GM18511 (cell line): ENCODE measurements at regions not wholly inside any gene's neighbourhood (a gene's known extent, or its start where the extent isn't known, plus 50 kb on each side); places are given as distances from the start of the nearest gene placed in this dataset.

Experiments used
- ATAC-seq: cut with Tn5 transposase; IDR thresholded peaks from one replicate; pipeline ENCODE4 v1.9.1; 2021; ENCODE audit warnings: mild to moderate bottlenecking, moderate library complexity; ENCODE audit not compliant: unreplicated experiment

DNA sequence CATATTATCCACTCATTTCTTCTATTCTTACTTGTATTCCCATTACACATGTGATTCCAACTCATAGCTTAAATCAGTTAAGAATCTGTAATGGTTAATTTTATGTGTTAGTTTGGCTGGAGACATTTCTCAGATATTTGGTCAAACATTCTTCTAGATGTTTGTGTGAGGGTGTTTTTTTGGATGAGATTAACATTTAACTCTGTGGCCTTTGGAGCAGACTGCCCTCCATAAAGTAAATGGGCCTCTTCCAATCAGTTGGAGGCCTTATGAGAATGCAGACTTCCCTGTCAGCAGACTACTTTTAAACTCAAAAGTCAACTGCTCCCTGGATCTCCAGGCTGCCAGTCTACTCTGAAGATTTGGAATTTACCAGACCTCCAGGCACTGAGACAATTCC lies 976.8 kb upstream of the ACVR2A start:
- no peak for ATAC-seq

GRCh38 chr2:146867477-146867986 lies 977.3 kb upstream of the ACVR2A start:
- ATAC-seq: no peak

GRCh38 chr2:146853741-146854444 lies 990.9 kb upstream of the ACVR2A start:
- no peak for ATAC-seq

GRCh38 chr2:146852661-146853060 lies 992.2 kb upstream of the ACVR2A start:
- ATAC-seq: no peak

DNA sequence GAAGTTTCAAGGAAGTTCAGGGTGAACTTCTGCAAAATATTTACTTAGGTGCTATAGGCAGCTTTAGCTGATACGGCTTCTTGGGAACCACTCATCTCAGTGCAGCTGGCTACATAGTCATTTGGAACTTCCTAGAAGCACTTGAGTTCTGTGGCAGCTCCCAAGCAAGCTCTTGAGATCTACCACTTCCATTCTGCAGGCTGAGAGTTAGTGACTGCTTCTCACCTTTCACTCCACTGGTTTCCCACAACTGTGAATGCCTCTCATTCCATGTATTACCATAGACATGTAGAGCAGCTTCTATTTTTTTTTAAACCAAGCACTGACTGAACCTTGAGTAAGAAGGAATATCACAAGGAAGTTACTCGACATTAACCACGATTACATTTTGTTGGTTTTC lies 994.1 kb upstream of the ACVR2A start:
- ATAC-seq: no peak

- no peak for ATAC-seq
Measured at GRCh38 chr2:146847846-146848245, 997.0 kb upstream of the ACVR2A start.

GRCh38 chr2:146844226-146844990 lies 1000.4 kb upstream of the ACVR2A start:
- no peak for ATAC-seq

DNA sequence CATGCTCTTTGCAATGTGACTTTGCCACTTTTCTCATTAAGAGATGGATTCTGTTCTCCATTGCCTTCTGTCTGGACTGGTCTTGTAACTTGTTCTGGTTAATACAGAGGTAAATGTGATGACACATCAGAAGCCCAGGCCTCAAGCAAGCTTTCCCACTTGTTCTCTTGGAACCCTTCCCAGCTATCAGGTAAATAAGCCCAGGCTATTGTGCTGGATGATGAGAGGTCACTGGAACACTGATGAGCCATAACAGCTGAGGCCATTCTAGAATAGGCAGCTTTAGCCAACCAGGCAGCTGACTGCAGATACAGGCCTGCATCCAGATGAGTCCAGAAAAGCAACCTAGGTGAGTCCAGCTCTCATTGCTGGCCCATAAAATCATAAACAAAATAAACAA lies 1007.0 kb upstream of the ACVR2A start:
- no peak for ATAC-seq

DNA sequence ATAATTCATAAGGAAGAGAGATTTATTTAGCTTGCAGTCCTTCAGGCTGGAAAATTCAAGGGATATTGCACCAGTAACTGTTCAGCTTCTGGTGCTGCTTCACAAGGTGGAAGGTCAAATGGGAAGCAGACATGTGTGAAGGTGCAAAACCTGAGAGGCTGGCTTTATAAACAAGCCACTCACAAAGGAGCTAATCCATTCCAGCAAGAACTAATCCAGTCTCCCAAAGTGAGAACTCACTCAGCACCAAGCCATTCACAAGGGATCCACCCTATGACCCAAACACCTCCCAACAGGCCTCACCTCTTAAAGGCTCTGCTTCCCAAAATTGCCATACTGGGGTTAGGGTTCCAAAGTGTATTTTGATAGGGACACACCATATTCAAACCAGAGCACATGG lies 1018.4 kb upstream of the ACVR2A start:
- ATAC-seq: no peak

DNA sequence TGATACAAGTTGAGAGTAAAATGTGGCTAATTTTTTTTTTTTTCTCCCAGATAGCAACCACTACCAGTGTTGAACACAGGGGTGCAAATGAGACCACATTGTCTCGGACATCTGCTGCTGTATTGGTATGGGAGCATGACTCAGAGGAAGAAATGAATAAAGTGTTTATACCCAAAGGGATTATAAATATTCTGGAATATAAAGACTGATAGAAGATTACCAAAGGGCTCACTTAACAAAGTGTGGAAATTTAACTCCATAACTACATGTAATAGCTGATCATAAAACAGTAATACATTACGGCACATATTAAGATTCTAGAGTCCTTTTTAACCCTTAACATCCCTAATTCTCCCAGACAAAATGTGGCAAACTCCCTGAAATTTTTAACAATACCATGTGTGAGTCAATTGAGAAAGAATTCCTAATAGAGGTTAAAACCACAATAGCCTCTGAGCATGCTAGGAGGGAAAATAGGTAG lies 1023.0 kb upstream of the ACVR2A start:
- no peak for ATAC-seq

DNA sequence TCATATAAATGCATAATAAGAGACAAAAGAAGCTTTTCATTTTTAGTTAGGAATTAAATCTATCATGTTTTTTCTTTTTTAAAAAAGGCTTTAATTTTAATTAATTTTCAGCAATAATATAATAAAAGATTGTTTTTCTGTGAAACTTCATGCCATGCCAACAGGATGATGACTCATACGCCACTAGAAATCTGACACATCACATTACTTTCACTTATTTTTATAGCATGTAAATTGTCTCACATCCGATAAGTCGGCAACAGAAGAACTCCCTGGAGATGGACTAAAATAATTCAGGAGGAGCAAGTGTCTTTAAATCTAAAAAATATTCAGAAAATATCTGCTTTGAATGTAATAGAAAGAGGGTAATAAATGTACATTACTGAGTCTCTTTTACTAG lies 1024.2 kb upstream of the ACVR2A start:
- ATAC-seq: no peak

DNA sequence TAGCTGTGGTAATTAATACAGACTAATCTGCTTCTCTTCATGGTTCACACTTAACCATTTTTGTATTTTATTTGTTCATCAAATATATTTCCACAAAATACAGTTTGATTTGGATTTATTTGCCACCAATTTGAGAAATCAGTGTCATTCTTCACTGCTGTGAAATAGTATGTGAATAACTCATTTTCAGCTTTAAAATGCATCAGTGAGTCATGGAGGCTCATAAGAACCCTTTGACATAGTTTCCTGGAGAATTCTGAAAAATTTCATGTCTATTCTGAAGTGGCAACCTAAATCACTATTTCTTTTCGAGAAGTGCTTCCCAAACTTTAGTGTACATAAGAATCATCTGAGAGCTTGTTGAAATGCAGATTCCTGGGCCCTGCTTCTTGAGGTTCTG lies 1026.7 kb upstream of the ACVR2A start:
- ATAC-seq: no peak

- ATAC-seq: no peak
Measured at GRCh38 chr2:146817613-146818012, 1027.2 kb upstream of the ACVR2A start.

DNA sequence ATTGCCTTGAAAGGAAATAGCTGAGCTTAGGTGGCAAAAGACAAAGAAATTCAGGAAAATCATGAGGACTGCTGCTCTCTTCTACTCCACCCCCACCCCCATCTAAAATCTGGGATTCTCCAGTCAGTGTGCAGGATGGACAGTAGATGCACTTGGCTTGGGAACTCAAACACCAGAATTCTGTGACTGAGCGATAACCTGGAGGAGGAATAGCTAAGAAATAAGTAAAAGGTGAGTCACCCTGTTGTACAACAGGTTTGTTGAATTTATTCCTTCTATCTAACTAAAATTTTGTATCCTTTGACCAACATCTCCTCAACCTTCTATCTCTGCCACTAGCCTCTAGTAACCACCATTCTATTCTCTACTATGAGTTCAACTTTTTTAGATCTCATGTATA lies 1029.9 kb upstream of the ACVR2A start:
- ATAC-seq: no peak

DNA sequence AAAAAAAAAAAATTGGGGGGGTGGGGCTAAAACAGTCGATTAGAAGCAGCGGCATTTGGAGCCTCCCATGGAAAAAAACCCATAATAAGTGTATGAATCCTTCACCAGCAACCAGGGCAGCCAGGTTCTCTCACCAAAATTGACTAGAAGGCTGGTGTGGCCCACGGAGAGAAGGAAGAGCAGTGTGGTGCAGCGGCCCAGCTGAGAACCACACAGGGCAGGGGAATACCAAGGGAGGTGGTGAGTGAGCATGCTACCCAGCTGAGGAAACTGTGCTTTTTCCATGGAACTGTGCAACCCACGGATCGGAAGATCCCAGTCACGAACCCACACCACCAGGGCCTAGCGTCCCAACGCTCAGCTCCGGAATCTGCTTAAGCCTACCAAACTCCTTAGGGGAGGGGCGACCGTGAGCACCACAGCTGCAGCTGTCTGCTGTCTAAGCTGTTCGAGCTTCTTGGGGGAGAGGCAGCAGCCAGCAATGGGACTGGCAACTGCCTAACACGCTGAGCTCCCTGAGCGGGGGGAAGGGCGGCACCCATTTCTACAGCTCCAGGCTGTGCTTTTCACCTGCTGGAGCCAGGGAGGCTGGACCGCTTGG lies 1037.2 kb upstream of the ACVR2A start:
- no peak for ATAC-seq

GRCh38 chr2:146806364-146807005 lies 1038.3 kb upstream of the ACVR2A start:
- ATAC-seq: no peak

DNA sequence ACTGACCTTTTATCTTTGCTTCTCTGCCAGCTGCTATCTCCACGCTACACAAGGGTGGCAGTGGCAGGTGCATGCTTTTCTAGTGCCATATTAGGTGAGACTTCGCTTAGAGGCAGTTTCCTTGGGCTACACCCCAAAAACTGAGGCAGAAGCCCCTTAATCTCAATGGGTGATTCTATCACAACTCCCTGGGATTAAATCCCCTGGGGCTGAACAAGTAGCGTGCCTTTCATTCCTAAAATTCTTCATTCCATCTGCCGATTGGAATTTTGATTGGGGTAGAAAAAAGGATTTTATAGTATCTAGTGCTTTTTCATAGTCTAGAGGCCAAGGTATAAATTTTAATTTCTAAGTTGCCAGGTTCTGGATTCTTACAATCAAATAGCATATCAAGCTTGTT lies 1040.5 kb upstream of the ACVR2A start:
- no peak for ATAC-seq

DNA sequence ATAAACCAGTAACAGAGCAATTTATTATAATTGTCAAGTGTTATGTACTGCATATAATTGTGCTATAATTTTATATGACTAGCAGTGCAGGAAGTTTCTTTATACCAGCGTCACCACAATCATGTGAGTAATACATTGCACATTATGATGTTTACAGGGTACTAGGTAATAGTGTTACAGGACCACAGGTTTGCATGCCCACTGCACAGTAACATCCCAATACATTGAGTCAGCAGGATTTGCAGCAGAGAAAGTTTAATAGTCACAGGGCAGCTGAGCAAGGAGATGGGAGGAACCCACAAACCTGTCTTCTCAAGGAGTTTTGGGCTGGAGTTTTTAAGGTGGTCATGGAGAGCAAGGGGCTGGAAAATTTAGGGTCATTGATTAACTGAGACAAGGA lies 1042.9 kb upstream of the ACVR2A start:
- no peak for ATAC-seq

GRCh38 chr2:146786396-146786795 lies 1058.4 kb upstream of the ACVR2A start:
- no peak for ATAC-seq

DNA sequence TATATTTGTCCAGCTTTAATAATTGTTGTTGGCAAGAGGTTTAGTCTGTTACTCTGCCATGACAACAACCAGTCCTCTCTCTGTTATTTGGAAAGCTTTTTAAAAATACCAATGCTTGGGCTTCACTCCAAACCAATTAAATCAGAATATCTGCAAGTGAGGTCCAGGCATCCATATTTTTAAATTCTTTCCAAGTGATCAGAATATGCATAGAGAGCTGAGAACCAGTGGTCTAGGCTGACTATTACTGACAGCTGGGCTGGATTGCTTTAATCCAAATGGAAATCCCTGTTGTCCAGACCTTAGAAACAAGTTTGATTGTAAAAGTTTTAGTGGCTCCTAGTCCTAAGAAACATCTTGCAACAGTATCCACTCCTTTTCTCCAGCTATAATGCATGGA lies 1059.7 kb upstream of the ACVR2A start:
- ATAC-seq: no peak

DNA sequence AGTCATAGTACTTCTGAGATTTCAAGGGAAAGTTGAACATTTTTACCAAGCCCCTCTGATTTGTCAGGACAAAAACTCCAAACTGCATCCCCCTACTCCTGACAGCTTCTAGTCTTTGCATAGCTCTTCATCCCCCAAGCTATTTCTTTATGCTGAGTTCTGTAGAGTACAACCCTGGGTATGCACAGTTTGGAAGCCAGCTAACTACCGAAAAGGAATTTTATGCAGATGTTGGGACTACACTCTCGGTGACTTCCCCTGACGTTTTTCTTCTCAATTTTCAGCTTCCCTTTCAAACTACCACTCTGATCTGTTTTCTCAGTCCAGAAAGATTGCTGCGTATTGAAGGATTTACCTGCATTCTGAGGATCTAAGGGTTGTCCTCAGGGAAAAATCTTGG lies 1060.2 kb upstream of the ACVR2A start:
- ATAC-seq: no peak
